H9 (cell line): ENCODE measurements at regions not wholly inside any gene's neighbourhood (a gene's known extent, or its start where the extent isn't known, plus 50 kb on each side); places are given as distances from the start of the nearest gene placed in this dataset.

ENCODE experiments used
- DNase-seq: peaks from one replicate; pipeline ENCODE4 v3.0.0-alpha.2; 2017
- H2AFZ ChIP-seq: one replicate; pipeline ENCODE4 v1.6.1; 2013; ENCODE audit warnings: mild to moderate bottlenecking, low read length, control low read depth, moderate library complexity
- H2AK5ac ChIP-seq: 2 replicates; pipeline ENCODE4 v1.6.1; 2013; ENCODE audit warnings: low read length, control low read depth, mixed read lengths; ENCODE audit not compliant: insufficient read length
- H2BK120ac ChIP-seq: one replicate; pipeline ENCODE4 v1.6.1; 2013; ENCODE audit warnings: low read depth, mild to moderate bottlenecking, low read length, control low read depth, inconsistent platforms; ENCODE audit not compliant: poor library complexity, severe bottlenecking
- H2BK12ac ChIP-seq: 2 replicates; pipeline ENCODE4 v1.6.1; 2013; ENCODE audit warnings: low read length, control low read depth, mixed read lengths, low read depth; ENCODE audit not compliant: insufficient read length
- H2BK15ac ChIP-seq: 2 replicates; pipeline ENCODE4 v1.6.1; 2013; ENCODE audit warnings: low read depth, low read length, control low read depth
- H2BK20ac ChIP-seq: one replicate; pipeline ENCODE4 v1.6.1; 2013; ENCODE audit warnings: low read depth, mild to moderate bottlenecking, low read length, control low read depth, inconsistent platforms; ENCODE audit not compliant: poor library complexity, severe bottlenecking
- H2BK5ac ChIP-seq: 2 replicates; pipeline ENCODE4 v1.6.1; 2013; ENCODE audit warnings: low read length, control low read depth, mixed read lengths; ENCODE audit not compliant: insufficient read length
- H3K14ac ChIP-seq: 2 replicates; pipeline ENCODE4 v1.6.1; 2013; ENCODE audit warnings: low read length, control low read depth; ENCODE audit not compliant: insufficient read depth
- H3K18ac ChIP-seq: 2 replicates; pipeline ENCODE4 v1.6.1; 2013; ENCODE audit warnings: low read depth, mild to moderate bottlenecking, mixed read lengths, low read length, control low read depth; ENCODE audit not compliant: insufficient read length
- H3K23ac ChIP-seq: 2 replicates; pipeline ENCODE4 v1.6.1; 2013; ENCODE audit warnings: low read length, control low read depth, mixed read lengths, low read depth; ENCODE audit not compliant: insufficient read length
- H3K23me2 ChIP-seq: 2 replicates; pipeline ENCODE4 v1.6.1; 2013; ENCODE audit warnings: low read depth, mild to moderate bottlenecking, mixed read lengths, low read length, control low read depth; ENCODE audit not compliant: insufficient read length, poor library complexity, severe bottlenecking
- H3K27ac ChIP-seq: 2 replicates; pipeline ENCODE4 v1.5.1; 2013; ENCODE audit warnings: low read length, control low read depth, mixed read lengths, low read depth; ENCODE audit not compliant: insufficient read length
- H3K27me3 ChIP-seq: 2 replicates; pipeline ENCODE4 v1.6.1; 2013; ENCODE audit warnings: low read length, control low read depth, inconsistent platforms; ENCODE audit not compliant: insufficient read depth
- H3K4ac ChIP-seq: 2 replicates; pipeline ENCODE4 v1.6.1; 2013; ENCODE audit warnings: low read depth, mild to moderate bottlenecking, control low read depth, inconsistent platforms, low read length, moderate library complexity
- H3K4me1 ChIP-seq: 2 replicates; pipeline ENCODE4 v1.6.1; 2013; ENCODE audit warnings: low read length, control low read depth, inconsistent platforms; ENCODE audit not compliant: insufficient read depth
- H3K4me2 ChIP-seq: 2 replicates; pipeline ENCODE4 v1.6.1; 2013; ENCODE audit warnings: low read length, control low read depth, mixed read lengths; ENCODE audit not compliant: insufficient read length, insufficient read depth
- H3K56ac ChIP-seq: 2 replicates; pipeline ENCODE4 v1.6.1; 2013; ENCODE audit warnings: low read depth, mild to moderate bottlenecking, mixed read lengths, low read length, control low read depth; ENCODE audit not compliant: insufficient read length
- H3K79me1 ChIP-seq: 2 replicates; pipeline ENCODE4 v1.6.1; 2013; ENCODE audit warnings: low read depth, mild to moderate bottlenecking, moderate library complexity, low read length, control low read depth, inconsistent platforms; ENCODE audit not compliant: insufficient read depth, poor library complexity, severe bottlenecking
- H3K79me2 ChIP-seq: 2 replicates; pipeline ENCODE4 v1.6.1; 2013; ENCODE audit warnings: low read length, control low read depth, inconsistent platforms; ENCODE audit not compliant: insufficient read depth
- H3K9ac ChIP-seq: 2 replicates; pipeline ENCODE4 v1.6.1; 2013; ENCODE audit warnings: low read length, control low read depth, mixed read lengths; ENCODE audit not compliant: insufficient read length; ENCODE audit errors: extremely low read depth
- H3K9me3 ChIP-seq: one replicate; pipeline ENCODE4 v1.6.1; 2013; ENCODE audit warnings: low read depth, low read length, inconsistent platforms; ENCODE audit not compliant: control insufficient read depth
- H3T11ph ChIP-seq: one replicate; pipeline ENCODE4 v1.6.1; 2013; ENCODE audit warnings: mild to moderate bottlenecking, low read length, control low read depth, inconsistent platforms
- H4K20me1 ChIP-seq: one replicate; pipeline ENCODE4 v1.6.1; 2013; ENCODE audit not compliant: control insufficient read depth, insufficient read length, insufficient read depth
- H4K5ac ChIP-seq: 2 replicates; pipeline ENCODE4 v1.6.1; 2013; ENCODE audit warnings: low read depth, mild to moderate bottlenecking, mixed read lengths, low read length, control low read depth; ENCODE audit not compliant: insufficient read length
- H4K8ac ChIP-seq: replicated peaks from 2 replicates; pipeline ENCODE4 v1.6.1; 2013; ENCODE audit warnings: low read length, control low read depth, mixed read lengths, low read depth; ENCODE audit not compliant: insufficient read length
- H4K91ac ChIP-seq: 2 replicates; pipeline ENCODE4 v1.6.1; 2013; ENCODE audit warnings: low read depth, mild to moderate bottlenecking, moderate library complexity, mixed read lengths, low read length, control low read depth; ENCODE audit not compliant: insufficient read length
- H3K27ac Mint-ChIP-seq, 3 experiments: 2 replicates in 2 of 3; 3 replicates in 1 of 3; pipeline ENCODE4 v1.8.0; 2020 to 2021; ENCODE audit warnings: mixed read lengths in 3 of 3, mild to moderate bottlenecking in 1 of 3, moderate library complexity in 1 of 3
- H3K27me3 Mint-ChIP-seq: 2 replicates; pipeline ENCODE4 v1.8.0; 2021; ENCODE audit warnings: low read depth, mild to moderate bottlenecking, moderate library complexity, mixed read lengths
- H3K36me3 Mint-ChIP-seq, 3 experiments: 2 replicates in 2 of 3; 3 replicates in 1 of 3; pipeline ENCODE4 v1.8.0; 2020 to 2021; ENCODE audit warnings: low read depth in 3 of 3, mixed read lengths in 3 of 3; ENCODE audit not compliant: insufficient read depth in 1 of 3
- H3K4me1 Mint-ChIP-seq, 2 experiments: 2 replicates each; pipeline ENCODE4 v1.8.0; 2020; ENCODE audit warnings: mixed read lengths in 2 of 2
- H3K4me3 Mint-ChIP-seq, 2 experiments: 2 replicates in 1 of 2; 3 replicates in 1 of 2; pipeline ENCODE4 v1.8.0; 2020 to 2021; ENCODE audit warnings: mild to moderate bottlenecking in 2 of 2, mixed read lengths in 2 of 2, moderate library complexity in 1 of 2
- H3K9me3 Mint-ChIP-seq, 2 experiments: 2 replicates in 1 of 2; 3 replicates in 1 of 2; pipeline ENCODE4 v1.8.0; 2020; ENCODE audit warnings: mild to moderate bottlenecking in 2 of 2, mixed read lengths in 2 of 2, moderate library complexity in 1 of 2
- WGBS: extraction: QIAGEN DNeasy Blood & Tissue Kit; methylation state at CpG from one replicate; pipeline ENCODE4 v1.1.7; 2013; ENCODE audit warnings: missing lambda C conversion rate, low lambda C conversion rate, mixed read lengths; ENCODE audit not compliant: insufficient read length; ENCODE audit errors: extremely low coverage; 5-methylcytosine and 5-hydroxymethylcytosine counted together
- TF ChIP-seq, protein P1 (sequence below): fragments of 200-600 bp; sonication (generic); conservative IDR thresholded peaks from 3 replicates; pipeline ENCODE4 v1.8.0; 2021; ENCODE audit warnings: antibody characterized with exemption, mild to moderate bottlenecking

DNA sequence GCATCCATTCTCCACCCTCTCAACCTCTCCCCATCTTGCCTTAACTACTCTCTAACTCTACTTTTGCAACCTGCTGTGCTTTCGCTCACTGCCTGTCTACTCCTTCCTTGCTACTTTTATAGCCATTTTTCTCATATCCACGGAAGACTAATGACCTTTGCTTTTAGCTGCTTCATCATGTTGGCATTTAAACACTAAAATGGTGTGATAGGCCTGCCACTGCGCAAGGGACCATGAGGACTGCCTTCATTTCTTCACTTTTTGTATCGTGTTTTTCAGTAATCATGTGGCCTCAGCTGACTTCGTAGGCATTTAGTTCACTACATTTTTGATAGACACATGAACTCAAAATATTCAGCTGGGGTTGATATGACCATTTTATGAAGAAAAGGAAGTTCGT, 252.1 kb downstream of the BCAT1 start:
- H2AK5ac ChIP-seq = no peak overlapping the region
- H3K9me3 Mint-ChIP-seq = peaks cover 7 to 8% of the 10 kb centered on the region in 2 experiments; a peak in 3 of 5 replicates
- H3K27me3 Mint-ChIP-seq = no peaks in the 10 kb centered on the region
- H3K36me3 Mint-ChIP-seq = peaks cover 0 to 13% (median 0%) of the 10 kb centered on the region in 3 experiments; a peak in 3 of 7 replicates
- no peak overlapping the region for H3K23ac ChIP-seq
- no peak overlapping the region for H3K4me3 Mint-ChIP-seq
- peaks cover 13 to 16% of the 10 kb centered on the region in 2 experiments for H3K4me1 Mint-ChIP-seq
- H3K14ac ChIP-seq = no peak overlapping the region
- H3K27ac ChIP-seq = no peak overlapping the region
- no peaks in the 10 kb centered on the region for H3K9me3 ChIP-seq
- no peaks in the 10 kb centered on the region for H3K23me2 ChIP-seq
- H4K5ac ChIP-seq = no peak overlapping the region
- H3K79me1 ChIP-seq = no peaks in the 10 kb centered on the region
- TF ChIP-seq, protein P1, sequence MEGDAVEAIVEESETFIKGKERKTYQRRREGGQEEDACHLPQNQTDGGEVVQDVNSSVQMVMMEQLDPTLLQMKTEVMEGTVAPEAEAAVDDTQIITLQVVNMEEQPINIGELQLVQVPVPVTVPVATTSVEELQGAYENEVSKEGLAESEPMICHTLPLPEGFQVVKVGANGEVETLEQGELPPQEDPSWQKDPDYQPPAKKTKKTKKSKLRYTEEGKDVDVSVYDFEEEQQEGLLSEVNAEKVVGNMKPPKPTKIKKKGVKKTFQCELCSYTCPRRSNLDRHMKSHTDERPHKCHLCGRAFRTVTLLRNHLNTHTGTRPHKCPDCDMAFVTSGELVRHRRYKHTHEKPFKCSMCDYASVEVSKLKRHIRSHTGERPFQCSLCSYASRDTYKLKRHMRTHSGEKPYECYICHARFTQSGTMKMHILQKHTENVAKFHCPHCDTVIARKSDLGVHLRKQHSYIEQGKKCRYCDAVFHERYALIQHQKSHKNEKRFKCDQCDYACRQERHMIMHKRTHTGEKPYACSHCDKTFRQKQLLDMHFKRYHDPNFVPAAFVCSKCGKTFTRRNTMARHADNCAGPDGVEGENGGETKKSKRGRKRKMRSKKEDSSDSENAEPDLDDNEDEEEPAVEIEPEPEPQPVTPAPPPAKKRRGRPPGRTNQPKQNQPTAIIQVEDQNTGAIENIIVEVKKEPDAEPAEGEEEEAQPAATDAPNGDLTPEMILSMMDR = no peak
- H3K4me1 ChIP-seq = no peaks in the 10 kb centered on the region; the same call in 1 of the 2 replicates
- no peak overlapping the region for H3K56ac ChIP-seq
- H2AFZ ChIP-seq = no peak overlapping the region
- H2BK20ac ChIP-seq = no peak overlapping the region
- no peak overlapping the region for H2BK5ac ChIP-seq
- H3K79me2 ChIP-seq = no peaks in the 10 kb centered on the region
- no peak overlapping the region for H4K8ac ChIP-seq
- no peak overlapping the region for H2BK15ac ChIP-seq
- H3K27me3 ChIP-seq = no peaks in the 10 kb centered on the region
- no peak overlapping the region for H3T11ph ChIP-seq
- H4K91ac ChIP-seq = no peak overlapping the region
- no peak overlapping the region; a peak in 1 of 7 replicates for H3K27ac Mint-ChIP-seq
- WGBS = no CpG with 5 or more reads among the region's 6 CpGs
- no peak overlapping the region for H3K4me2 ChIP-seq
- no peak overlapping the region for H3K9ac ChIP-seq
- DNase-seq = no peak
- H3K4ac ChIP-seq = no peak overlapping the region
- H2BK12ac ChIP-seq = no peak overlapping the region
- no peak overlapping the region for H3K18ac ChIP-seq
- H4K20me1 ChIP-seq = no peaks in the 10 kb centered on the region
- H2BK120ac ChIP-seq = no peak overlapping the region
